H9 (cell line): ENCODE measurements at regions not wholly inside any gene's neighbourhood (a gene's known extent, or its start where the extent isn't known, plus 50 kb on each side); places are given as distances from the start of the nearest gene placed in this dataset.

Experiments used
- DNase-seq: peaks from one replicate; pipeline ENCODE4 v3.0.0-alpha.2; 2017
- H2AFZ ChIP-seq: one replicate; pipeline ENCODE4 v1.6.1; 2013; ENCODE audit warnings: mild to moderate bottlenecking, low read length, control low read depth, moderate library complexity
- H2AK5ac ChIP-seq: 2 replicates; pipeline ENCODE4 v1.6.1; 2013; ENCODE audit warnings: low read length, control low read depth, mixed read lengths; ENCODE audit not compliant: insufficient read length
- H2BK120ac ChIP-seq: one replicate; pipeline ENCODE4 v1.6.1; 2013; ENCODE audit warnings: low read depth, mild to moderate bottlenecking, low read length, control low read depth, inconsistent platforms; ENCODE audit not compliant: poor library complexity, severe bottlenecking
- H2BK12ac ChIP-seq: 2 replicates; pipeline ENCODE4 v1.6.1; 2013; ENCODE audit warnings: low read length, control low read depth, mixed read lengths, low read depth; ENCODE audit not compliant: insufficient read length
- H2BK15ac ChIP-seq: 2 replicates; pipeline ENCODE4 v1.6.1; 2013; ENCODE audit warnings: low read depth, low read length, control low read depth
- H2BK20ac ChIP-seq: one replicate; pipeline ENCODE4 v1.6.1; 2013; ENCODE audit warnings: low read depth, mild to moderate bottlenecking, low read length, control low read depth, inconsistent platforms; ENCODE audit not compliant: poor library complexity, severe bottlenecking
- H2BK5ac ChIP-seq: 2 replicates; pipeline ENCODE4 v1.6.1; 2013; ENCODE audit warnings: low read length, control low read depth, mixed read lengths; ENCODE audit not compliant: insufficient read length
- H3K14ac ChIP-seq: 2 replicates; pipeline ENCODE4 v1.6.1; 2013; ENCODE audit warnings: low read length, control low read depth; ENCODE audit not compliant: insufficient read depth
- H3K18ac ChIP-seq: 2 replicates; pipeline ENCODE4 v1.6.1; 2013; ENCODE audit warnings: low read depth, mild to moderate bottlenecking, mixed read lengths, low read length, control low read depth; ENCODE audit not compliant: insufficient read length
- H3K23ac ChIP-seq: 2 replicates; pipeline ENCODE4 v1.6.1; 2013; ENCODE audit warnings: low read length, control low read depth, mixed read lengths, low read depth; ENCODE audit not compliant: insufficient read length
- H3K23me2 ChIP-seq: 2 replicates; pipeline ENCODE4 v1.6.1; 2013; ENCODE audit warnings: low read depth, mild to moderate bottlenecking, mixed read lengths, low read length, control low read depth; ENCODE audit not compliant: insufficient read length, poor library complexity, severe bottlenecking
- H3K27ac ChIP-seq: 2 replicates; pipeline ENCODE4 v1.5.1; 2013; ENCODE audit warnings: low read length, control low read depth, mixed read lengths, low read depth; ENCODE audit not compliant: insufficient read length
- H3K27me3 ChIP-seq: 2 replicates; pipeline ENCODE4 v1.6.1; 2013; ENCODE audit warnings: low read length, control low read depth, inconsistent platforms; ENCODE audit not compliant: insufficient read depth
- H3K4ac ChIP-seq: 2 replicates; pipeline ENCODE4 v1.6.1; 2013; ENCODE audit warnings: low read depth, mild to moderate bottlenecking, control low read depth, inconsistent platforms, low read length, moderate library complexity
- H3K4me1 ChIP-seq: 2 replicates; pipeline ENCODE4 v1.6.1; 2013; ENCODE audit warnings: low read length, control low read depth, inconsistent platforms; ENCODE audit not compliant: insufficient read depth
- H3K4me2 ChIP-seq: 2 replicates; pipeline ENCODE4 v1.6.1; 2013; ENCODE audit warnings: low read length, control low read depth, mixed read lengths; ENCODE audit not compliant: insufficient read length, insufficient read depth
- H3K56ac ChIP-seq: 2 replicates; pipeline ENCODE4 v1.6.1; 2013; ENCODE audit warnings: low read depth, mild to moderate bottlenecking, mixed read lengths, low read length, control low read depth; ENCODE audit not compliant: insufficient read length
- H3K79me1 ChIP-seq: 2 replicates; pipeline ENCODE4 v1.6.1; 2013; ENCODE audit warnings: low read depth, mild to moderate bottlenecking, moderate library complexity, low read length, control low read depth, inconsistent platforms; ENCODE audit not compliant: insufficient read depth, poor library complexity, severe bottlenecking
- H3K79me2 ChIP-seq: 2 replicates; pipeline ENCODE4 v1.6.1; 2013; ENCODE audit warnings: low read length, control low read depth, inconsistent platforms; ENCODE audit not compliant: insufficient read depth
- H3K9ac ChIP-seq: 2 replicates; pipeline ENCODE4 v1.6.1; 2013; ENCODE audit warnings: low read length, control low read depth, mixed read lengths; ENCODE audit not compliant: insufficient read length; ENCODE audit errors: extremely low read depth
- H3K9me3 ChIP-seq: one replicate; pipeline ENCODE4 v1.6.1; 2013; ENCODE audit warnings: low read depth, low read length, inconsistent platforms; ENCODE audit not compliant: control insufficient read depth
- H3T11ph ChIP-seq: one replicate; pipeline ENCODE4 v1.6.1; 2013; ENCODE audit warnings: mild to moderate bottlenecking, low read length, control low read depth, inconsistent platforms
- H4K20me1 ChIP-seq: one replicate; pipeline ENCODE4 v1.6.1; 2013; ENCODE audit not compliant: control insufficient read depth, insufficient read length, insufficient read depth
- H4K5ac ChIP-seq: 2 replicates; pipeline ENCODE4 v1.6.1; 2013; ENCODE audit warnings: low read depth, mild to moderate bottlenecking, mixed read lengths, low read length, control low read depth; ENCODE audit not compliant: insufficient read length
- H4K8ac ChIP-seq: replicated peaks from 2 replicates; pipeline ENCODE4 v1.6.1; 2013; ENCODE audit warnings: low read length, control low read depth, mixed read lengths, low read depth; ENCODE audit not compliant: insufficient read length
- H4K91ac ChIP-seq: 2 replicates; pipeline ENCODE4 v1.6.1; 2013; ENCODE audit warnings: low read depth, mild to moderate bottlenecking, moderate library complexity, mixed read lengths, low read length, control low read depth; ENCODE audit not compliant: insufficient read length
- H3K27ac Mint-ChIP-seq, 3 experiments: 2 replicates in 2 of 3; 3 replicates in 1 of 3; pipeline ENCODE4 v1.8.0; 2020 to 2021; ENCODE audit warnings: mixed read lengths in 3 of 3, mild to moderate bottlenecking in 1 of 3, moderate library complexity in 1 of 3
- H3K27me3 Mint-ChIP-seq: 2 replicates; pipeline ENCODE4 v1.8.0; 2021; ENCODE audit warnings: low read depth, mild to moderate bottlenecking, moderate library complexity, mixed read lengths
- H3K36me3 Mint-ChIP-seq, 3 experiments: 2 replicates in 2 of 3; 3 replicates in 1 of 3; pipeline ENCODE4 v1.8.0; 2020 to 2021; ENCODE audit warnings: low read depth in 3 of 3, mixed read lengths in 3 of 3; ENCODE audit not compliant: insufficient read depth in 1 of 3
- H3K4me1 Mint-ChIP-seq, 2 experiments: 2 replicates each; pipeline ENCODE4 v1.8.0; 2020; ENCODE audit warnings: mixed read lengths in 2 of 2
- H3K4me3 Mint-ChIP-seq, 2 experiments: 2 replicates in 1 of 2; 3 replicates in 1 of 2; pipeline ENCODE4 v1.8.0; 2020 to 2021; ENCODE audit warnings: mild to moderate bottlenecking in 2 of 2, mixed read lengths in 2 of 2, moderate library complexity in 1 of 2
- H3K9me3 Mint-ChIP-seq, 2 experiments: 2 replicates in 1 of 2; 3 replicates in 1 of 2; pipeline ENCODE4 v1.8.0; 2020; ENCODE audit warnings: mild to moderate bottlenecking in 2 of 2, mixed read lengths in 2 of 2, moderate library complexity in 1 of 2
- WGBS: extraction: QIAGEN DNeasy Blood & Tissue Kit; methylation state at CpG from one replicate; pipeline ENCODE4 v1.1.7; 2013; ENCODE audit warnings: missing lambda C conversion rate, low lambda C conversion rate, mixed read lengths; ENCODE audit not compliant: insufficient read length; ENCODE audit errors: extremely low coverage; 5-methylcytosine and 5-hydroxymethylcytosine counted together
- TF ChIP-seq, protein P1 (sequence below): fragments of 200-600 bp; sonication (generic); conservative IDR thresholded peaks from 3 replicates; pipeline ENCODE4 v1.8.0; 2021; ENCODE audit warnings: antibody characterized with exemption, mild to moderate bottlenecking

DNA sequence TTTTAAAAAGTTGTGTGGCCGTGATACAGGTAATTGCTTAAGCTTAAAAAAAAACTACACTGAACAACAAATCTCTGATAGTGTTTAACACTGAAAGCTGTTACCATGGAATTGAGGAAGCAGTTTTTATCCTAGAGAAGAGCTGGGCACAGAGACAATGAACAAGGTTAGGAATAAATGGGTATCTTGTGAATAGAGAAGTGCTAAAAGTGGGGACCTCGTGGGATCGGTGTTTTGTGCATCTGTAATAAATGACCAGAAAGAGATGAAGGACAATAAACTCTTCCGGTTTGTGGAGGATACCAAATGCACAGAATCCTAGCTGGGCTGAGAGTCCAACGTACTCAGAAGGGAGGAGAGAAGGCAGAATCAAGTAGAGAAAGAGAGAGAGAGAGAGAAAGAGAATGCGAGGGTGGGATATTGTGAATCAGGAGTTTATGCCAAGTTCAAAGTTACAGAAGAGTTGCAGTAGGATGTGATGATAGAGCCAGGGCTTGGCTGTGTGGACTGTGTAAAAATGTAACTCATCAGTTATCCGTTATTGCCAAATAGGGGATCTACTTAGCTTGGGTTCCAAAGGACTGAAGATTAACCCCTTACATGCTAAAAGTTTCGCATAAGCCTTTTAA, 148.9 kb downstream of the IL20RB start:
- no peak overlapping the region for H3K14ac ChIP-seq
- H4K8ac ChIP-seq = no peak overlapping the region
- H2BK12ac ChIP-seq = no peak overlapping the region
- no peaks in the 10 kb centered on the region for H3K9me3 ChIP-seq
- no peak overlapping the region for H3K4ac ChIP-seq
- no peak overlapping the region for H3K56ac ChIP-seq
- no peak overlapping the region for H2BK15ac ChIP-seq
- Mint-ChIP-seq H3K4me1 (peaks cover 32 to 38% of the 10 kb centered on the region in 2 experiments), H3K27ac (peak overlapping the region; percentile 31 to 65 (median 35); a peak in 4 of 7 replicates), H3K27me3 (no peaks in the 10 kb centered on the region), H3K4me3 (no peak overlapping the region), H3K9me3 (no peaks in the 10 kb centered on the region), H3K36me3 (no peaks in the 10 kb centered on the region)
- H3K18ac ChIP-seq = no peak overlapping the region
- H4K20me1 ChIP-seq = no peaks in the 10 kb centered on the region
- no peaks in the 10 kb centered on the region for H3K79me2 ChIP-seq
- no peak overlapping the region for H3K23ac ChIP-seq
- H3K23me2 ChIP-seq = peaks cover 4% of the 10 kb centered on the region
- TF ChIP-seq, protein P1, sequence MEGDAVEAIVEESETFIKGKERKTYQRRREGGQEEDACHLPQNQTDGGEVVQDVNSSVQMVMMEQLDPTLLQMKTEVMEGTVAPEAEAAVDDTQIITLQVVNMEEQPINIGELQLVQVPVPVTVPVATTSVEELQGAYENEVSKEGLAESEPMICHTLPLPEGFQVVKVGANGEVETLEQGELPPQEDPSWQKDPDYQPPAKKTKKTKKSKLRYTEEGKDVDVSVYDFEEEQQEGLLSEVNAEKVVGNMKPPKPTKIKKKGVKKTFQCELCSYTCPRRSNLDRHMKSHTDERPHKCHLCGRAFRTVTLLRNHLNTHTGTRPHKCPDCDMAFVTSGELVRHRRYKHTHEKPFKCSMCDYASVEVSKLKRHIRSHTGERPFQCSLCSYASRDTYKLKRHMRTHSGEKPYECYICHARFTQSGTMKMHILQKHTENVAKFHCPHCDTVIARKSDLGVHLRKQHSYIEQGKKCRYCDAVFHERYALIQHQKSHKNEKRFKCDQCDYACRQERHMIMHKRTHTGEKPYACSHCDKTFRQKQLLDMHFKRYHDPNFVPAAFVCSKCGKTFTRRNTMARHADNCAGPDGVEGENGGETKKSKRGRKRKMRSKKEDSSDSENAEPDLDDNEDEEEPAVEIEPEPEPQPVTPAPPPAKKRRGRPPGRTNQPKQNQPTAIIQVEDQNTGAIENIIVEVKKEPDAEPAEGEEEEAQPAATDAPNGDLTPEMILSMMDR = no peak
- H2BK120ac ChIP-seq = no peak overlapping the region
- no peak overlapping the region for H3K9ac ChIP-seq
- H2BK20ac ChIP-seq = no peak overlapping the region
- no peak overlapping the region for H2AFZ ChIP-seq
- peak overlapping the region; percentile 8 for H3K4me2 ChIP-seq
- H4K5ac ChIP-seq = no peak overlapping the region
- H3T11ph ChIP-seq = no peak overlapping the region
- DNase-seq = no peak
- no peak overlapping the region for H4K91ac ChIP-seq
- no CpG with 5 or more reads among the region's 8 CpGs for WGBS
- H3K27me3 ChIP-seq = no peaks in the 10 kb centered on the region
- H2BK5ac ChIP-seq = no peak overlapping the region
- no peak overlapping the region for H2AK5ac ChIP-seq
- H3K27ac ChIP-seq = no peak overlapping the region
- peaks cover 5% of the 10 kb centered on the region; the same call in 1 of the 2 replicates for H3K4me1 ChIP-seq
- H3K79me1 ChIP-seq = no peaks in the 10 kb centered on the region
